DMS 273 (cell line): ENCODE measurements at regions not wholly inside any gene's neighbourhood (a gene's known extent, or its start where the extent isn't known, plus 50 kb on each side); places are given as distances from the start of the nearest gene placed in this dataset.
"Not testable (repeated sequence)": the region's sequence is repeated elsewhere in the genome, so short reads cannot be mapped to it uniquely, and the experiment has no call there.

Experiments used
- DNase-seq: peaks from one replicate; lab custom pipeline; 2025; ENCODE audit not compliant: unreplicated experiment; lab: John Stamatoyannopoulos, UW

DNA sequence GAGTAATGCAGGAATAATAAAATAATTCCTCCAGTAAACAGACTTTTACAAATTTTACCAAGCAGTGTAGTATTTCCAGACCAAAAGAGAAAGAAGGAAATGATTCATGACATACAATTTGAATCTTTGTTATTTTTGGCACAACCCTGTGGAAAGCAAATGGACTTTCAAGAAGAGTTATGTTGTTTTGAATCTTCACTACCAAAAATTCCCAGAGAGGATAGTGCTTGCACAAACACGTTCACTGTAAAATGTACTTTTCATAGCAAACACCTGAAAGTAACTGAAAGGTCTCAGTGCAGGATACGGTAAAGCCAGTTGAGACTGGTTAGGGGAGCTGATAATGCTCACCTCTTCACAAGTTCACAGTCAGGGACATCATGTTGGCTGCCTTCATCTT, 107.1 kb downstream of the USP22 start:
- no peak for DNase-seq

DNA sequence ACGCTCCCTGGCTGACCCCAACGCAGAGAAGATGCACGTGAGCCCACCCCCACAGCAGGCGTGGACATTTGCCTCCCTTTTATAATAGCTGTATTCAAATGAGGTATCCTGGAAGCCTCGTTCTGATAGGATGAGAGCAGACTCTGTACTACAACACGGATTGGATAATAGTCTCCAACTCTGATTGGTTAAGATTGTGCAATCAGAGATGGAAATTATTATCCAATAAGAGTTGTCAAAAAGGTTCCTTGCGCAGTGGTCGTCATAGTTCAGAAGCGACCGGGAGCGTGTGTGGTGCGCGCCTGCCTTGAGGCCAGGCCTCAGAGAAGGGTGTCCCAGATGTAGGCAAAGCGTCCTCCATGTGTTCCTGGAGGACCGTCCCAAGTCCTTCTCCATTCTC, 104.6 kb downstream of the USP22 start:
- DNase-seq, result no peak

- no peak for DNase-seq
Measured at GRCh38 chr17:20938988-20939615, 103.7 kb downstream of the USP22 start.

DNA sequence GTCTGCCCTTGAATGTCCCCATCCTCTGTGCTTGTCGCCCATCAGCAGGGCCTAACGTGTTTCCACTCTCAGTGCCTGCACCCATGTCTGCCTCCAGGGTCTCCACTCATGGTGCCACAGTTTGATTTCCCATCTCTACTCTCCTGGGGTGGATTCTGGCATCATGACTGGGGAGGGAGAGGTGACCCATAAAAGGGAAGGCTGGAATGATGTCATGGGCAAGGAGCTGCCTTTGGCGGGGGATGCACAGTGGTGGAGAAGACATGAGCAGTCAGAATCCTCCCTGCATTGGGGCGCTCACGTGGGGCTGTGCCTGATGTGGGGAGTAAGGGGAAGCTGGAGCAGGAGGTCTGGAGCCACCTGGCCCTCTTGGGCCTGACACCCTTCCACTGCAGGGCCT, 100.9 kb downstream of the USP22 start:
- no peak for DNase-seq

DNA sequence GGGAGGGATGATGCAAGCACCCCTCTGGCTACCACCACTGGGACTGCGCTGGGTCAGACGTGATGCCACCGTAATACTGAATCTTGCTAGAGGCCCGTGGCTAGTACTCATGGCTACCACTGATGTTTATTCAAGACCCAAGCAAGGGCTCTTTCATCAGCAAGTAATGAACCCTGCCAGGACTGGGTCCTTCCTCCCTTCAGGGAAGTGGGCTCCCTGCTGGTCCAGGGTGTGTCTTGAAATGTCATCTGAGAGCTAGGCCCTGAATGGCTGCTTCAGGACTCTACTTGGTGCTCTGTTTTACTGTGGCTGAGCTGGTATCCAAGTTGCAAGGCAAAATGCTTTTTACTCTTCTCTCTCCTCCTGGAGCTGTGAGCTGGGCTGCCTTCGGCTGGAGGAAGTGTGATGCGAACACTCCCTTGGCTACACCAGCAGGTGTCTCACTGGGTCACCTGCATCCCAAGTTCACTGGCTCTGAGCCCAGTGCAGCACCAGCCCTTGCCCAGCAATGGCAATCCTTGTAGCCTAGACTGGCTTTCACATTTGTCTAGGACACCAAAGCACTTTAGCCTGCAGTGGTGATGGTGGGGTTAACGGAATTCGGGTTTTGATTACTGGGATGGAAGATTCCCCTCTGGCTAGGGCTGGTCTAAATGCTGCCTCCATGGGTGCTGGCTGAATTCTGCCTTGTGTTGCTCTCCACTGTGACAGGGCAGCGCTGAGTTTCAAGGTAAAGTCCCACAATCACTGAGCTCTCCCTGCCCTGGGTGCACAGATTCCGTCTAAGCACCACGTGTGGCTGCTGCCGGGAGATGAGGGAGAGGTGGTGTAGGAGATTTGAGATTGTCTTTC, 98.6 kb downstream of the USP22 start:
- peak; percentile 58 for DNase-seq

GRCh38 chr17:20947708-20948107, 95.1 kb downstream of the USP22 start:
- not testable (repeated sequence) for DNase-seq

DNA sequence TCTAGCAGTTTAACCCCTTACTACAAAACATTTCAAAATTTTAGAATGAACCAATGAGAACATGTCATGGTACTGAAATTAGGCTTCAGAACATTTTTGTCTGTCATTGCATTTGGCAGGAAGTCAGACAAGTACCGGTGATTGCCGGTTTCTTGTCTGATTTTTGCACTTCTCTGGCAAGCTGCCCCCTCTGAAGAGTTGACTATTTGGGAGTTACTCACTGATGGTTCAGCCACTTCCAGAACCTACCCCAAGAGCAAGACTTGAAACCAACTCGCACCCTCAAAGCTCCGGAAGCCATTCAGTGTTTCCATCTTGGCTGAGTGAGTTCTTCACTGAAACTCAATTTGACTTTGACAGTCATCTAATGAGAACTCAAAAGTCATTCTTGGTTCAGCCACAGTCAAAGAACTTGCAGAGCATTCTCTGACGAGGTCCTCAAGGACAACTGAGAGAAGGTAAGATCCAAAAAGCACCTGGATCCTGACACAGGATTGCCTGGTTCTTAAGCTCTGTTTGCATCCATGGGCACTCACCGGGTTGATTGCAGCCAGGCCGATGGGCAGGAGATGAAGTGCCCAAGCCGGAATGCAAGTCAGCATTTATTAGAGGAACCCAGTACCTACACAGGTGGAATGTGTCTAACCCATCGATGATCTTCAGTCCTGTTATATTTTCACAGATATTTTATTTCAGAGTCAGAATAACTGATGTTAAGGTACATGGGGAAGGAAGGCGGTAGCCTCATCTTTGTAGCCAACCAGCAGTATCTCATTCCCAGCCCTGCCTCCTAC, 93.6 kb downstream of the USP22 start:
- DNase-seq, result no peak
